HG03575 (cell line): ENCODE measurements at regions not wholly inside any gene's neighbourhood (a gene's known extent, or its start where the extent isn't known, plus 50 kb on each side); places are given as distances from the start of the nearest gene placed in this dataset.
"Not testable (repeated sequence)": the region's sequence is repeated elsewhere in the genome, so short reads cannot be mapped to it uniquely, and the experiment has no call there.

Source experiments
- ATAC-seq: cut with Tn5 transposase; IDR thresholded peaks from one replicate; pipeline ENCODE4 v1.9.1; 2021; ENCODE audit not compliant: unreplicated experiment, insufficient number of reproducible peaks, low FRiP score; ENCODE audit errors: extremely low read depth

DNA sequence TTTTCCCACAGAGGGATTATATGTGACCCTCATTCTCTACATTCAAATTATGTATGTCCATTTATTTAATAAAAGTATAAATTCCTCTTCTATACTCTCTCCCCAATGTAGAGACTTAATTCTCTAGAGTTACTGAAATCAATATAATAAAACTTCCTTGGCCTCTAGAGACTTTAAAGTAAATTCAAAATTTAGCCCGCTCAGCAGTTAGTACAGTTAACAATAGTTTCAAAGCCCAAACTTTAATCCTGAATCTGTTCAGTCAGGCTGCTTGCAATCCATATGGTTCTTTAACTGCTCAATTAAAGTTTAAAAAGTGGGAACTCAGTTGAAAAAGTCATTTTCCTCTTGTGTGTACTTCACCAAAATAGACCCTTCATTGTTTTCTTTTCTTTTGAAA is 2558.4 kb downstream of the ARAP2 start:
- ATAC-seq, result no peak

DNA sequence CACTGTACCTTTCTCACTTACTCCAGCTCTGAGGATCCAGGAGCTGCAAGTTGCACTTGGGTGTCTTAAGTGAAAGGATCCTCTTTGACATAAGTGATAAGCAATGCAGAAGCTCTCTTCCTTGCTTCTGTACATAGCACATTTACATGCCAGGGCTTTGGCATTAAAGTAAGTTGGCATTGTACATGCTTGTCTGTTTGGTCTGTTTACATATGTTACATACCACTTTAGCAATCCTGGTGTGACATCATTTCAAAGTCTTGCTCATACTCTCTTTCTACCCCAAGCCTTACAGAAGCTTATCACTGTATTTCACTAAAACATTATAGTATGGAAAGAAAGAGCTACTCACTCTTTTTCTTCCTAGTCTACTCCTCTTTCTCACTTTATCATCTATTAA is 2548.3 kb downstream of the ARAP2 start:
- ATAC-seq, result no peak

DNA sequence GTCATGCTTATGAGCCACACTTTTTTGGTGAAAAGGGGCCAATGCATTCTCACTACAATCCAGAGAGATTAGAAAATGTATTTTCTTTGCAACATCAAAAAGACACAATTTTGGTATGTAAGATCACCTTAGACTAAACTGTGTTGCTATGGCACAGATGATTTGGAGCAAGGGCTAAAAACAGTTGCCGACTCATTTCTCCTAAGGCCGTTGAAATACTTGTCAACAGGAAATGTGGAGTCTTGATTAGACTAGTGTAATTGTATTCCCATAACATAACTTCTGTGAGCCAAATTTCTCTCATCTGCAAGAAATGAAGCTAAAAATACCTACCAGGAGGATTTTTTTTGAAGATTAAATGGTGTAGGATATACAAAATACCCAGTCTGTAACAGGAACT is 2547.7 kb downstream of the ARAP2 start:
- ATAC-seq, result no peak

DNA sequence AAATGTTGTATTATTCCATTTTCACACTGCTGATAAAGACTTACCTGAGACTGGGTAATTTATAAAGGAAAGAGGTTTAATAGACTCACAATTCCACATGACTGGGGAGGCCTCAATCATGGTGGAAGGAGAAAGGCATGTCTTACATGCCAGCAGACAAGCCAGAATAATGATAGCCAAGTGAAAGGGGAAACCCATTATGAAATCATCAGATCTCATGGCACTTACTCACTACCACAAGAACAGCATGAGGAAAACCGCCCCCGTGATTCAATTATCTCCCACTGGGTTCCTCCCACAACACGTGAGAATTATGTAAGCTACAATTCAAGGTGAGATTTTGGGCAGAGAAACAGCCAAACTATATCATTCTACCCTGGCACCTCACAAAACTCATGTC is 2535.1 kb downstream of the ARAP2 start:
- ATAC-seq, result no peak

DNA sequence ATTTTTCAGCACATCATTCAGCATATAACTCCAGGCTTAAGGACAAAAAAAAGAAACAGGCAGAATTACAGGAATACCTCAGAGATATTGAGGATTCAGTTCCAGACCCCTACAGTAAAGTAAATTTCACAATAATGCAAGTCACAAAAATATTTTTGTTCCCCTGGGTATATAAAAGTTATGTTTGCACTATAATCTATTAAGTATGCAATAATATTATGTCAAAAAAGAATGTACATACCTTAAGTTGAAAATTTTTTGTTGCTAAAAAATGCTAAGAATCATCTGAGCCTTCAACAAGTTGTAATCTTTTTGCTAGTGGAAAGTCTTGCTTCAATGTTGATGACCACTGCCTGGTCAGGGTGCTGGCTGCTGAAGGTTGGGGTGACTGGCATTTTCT is 2532.5 kb downstream of the ARAP2 start:
- no peak for ATAC-seq

DNA sequence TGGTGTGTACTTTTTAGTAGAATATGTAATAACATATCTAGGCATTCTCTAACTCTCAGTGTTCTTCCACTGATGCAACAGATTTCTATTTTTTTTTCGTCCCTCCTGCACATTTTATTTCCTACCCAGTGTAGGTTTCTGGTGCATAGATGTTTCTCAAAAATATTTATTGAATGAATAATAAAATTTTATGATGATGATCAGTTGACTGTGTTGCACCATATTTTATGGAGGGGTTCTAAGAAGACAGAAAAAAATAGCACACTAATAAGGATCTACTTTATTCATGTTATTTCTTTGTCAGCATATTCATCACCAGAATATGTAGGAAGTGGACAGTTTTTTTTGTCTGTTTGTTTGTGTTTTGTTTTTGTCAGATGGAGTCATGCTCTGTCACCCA is 2529.3 kb downstream of the ARAP2 start:
- no peak for ATAC-seq

DNA sequence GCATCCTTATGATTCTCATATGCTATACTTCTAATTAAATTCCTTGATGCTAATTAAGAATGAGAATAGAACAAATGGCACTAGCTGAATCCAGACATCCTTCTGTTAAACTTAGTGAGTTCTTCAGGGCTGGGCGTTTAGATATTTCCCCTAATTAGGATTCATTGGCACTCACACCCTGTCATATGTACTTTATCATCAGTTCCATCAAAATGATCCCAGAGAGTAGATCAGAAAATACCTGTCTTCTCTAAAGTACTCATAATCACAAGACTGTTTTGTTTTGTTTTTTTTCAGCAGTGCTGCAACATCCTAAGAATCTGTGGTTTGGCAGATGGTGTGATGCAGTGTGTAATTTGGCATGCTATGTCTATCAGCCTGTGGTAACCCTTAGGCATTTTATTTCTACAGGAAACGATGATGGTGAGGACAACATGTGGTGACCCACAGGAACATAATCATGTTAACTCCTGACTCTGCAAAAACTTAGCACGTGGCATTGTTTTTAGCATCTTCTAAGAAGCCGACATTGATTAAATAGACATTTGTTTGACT is 2528.4 kb downstream of the ARAP2 start:
- ATAC-seq, result no peak

DNA sequence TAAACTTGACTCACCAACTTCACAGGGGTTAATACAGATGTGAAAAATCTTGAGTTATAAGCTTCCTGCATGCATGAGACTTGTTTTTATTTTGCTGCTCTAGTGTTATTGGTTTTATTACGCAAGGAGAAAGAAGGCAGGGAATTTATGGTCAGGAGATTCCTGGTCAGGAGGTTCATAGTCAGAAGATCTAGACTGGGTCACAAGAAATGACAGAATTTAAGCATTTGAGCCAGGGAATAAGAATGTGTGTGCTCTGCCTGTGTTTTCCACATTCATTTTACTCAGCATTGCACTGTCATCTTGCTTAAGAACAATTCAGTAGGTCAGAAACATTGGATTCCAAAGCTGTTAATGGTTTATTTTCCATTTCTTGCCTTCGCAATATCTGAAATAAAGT is 2522.1 kb downstream of the ARAP2 start:
- no peak for ATAC-seq

DNA sequence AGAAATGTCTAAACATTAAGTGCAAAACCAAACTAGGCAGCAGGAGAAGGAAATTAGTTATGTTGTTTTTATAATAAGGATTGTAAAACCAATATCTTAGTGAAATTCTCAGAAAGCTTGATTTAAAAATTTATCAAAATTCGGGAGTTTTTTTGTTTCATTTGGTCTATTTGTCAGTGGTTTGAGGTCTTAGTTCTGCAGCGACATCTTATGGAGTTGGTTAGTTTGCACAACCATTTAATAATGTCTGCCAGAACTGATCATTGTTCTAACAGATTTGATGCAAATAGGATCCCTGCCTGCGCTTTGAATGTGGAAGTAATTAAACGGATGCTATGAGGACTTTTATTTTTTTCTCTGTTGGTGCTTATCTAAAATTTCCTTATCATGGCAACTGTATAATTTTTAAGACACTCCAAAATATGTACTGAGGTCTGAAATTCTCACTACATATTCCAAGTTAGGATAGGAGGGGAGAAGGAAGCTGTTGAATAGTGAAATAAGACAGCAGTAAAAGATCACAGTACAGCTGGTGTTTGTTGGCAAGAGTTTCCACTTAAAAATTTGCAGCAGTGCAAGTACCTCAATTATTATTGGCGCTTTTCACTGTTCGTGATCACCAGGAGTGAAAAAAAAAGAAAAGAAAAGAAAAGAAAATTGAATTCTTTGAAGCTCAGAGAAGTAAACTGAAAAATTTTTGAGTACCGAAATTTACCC is 2521.4 kb downstream of the ARAP2 start:
- ATAC-seq, result no peak

DNA sequence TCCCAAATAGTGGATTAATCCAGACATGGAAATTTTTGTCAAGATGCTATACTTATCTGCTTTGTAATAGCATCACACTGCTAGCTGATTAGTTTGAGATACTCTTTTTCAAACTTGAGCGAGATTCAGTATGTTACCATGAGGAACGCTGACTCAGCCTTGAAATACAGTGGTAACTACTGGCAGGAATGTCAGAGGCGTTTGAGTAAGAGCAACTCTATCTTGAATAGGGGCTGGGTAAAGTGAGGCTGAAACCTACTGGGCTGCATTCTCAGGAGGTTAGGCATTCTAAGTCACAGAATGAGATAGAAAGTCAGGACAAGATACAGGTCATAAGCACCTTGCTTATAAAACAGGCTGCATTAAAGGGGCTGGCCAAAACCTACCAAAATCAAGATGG is 2519.6 kb downstream of the ARAP2 start:
- ATAC-seq, result no peak

DNA sequence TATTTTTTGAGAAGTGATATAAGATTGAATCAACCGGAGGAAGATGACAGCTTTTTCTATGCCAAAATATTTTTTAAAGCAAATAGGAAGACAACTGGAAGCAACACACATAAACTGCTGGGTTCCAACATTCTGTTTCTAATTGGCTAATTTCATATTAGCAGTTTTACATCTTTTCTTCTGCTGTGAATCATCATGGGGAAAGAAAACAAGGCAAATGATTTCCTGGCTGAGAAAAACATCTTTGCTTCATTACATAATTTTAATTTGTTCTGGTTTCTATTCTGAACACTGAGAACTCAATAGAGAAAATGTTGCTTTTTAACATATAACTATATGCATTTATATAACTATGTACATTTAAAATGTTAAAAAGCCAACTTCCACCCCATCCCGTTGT is 2518.5 kb downstream of the ARAP2 start:
- ATAC-seq, result no peak

DNA sequence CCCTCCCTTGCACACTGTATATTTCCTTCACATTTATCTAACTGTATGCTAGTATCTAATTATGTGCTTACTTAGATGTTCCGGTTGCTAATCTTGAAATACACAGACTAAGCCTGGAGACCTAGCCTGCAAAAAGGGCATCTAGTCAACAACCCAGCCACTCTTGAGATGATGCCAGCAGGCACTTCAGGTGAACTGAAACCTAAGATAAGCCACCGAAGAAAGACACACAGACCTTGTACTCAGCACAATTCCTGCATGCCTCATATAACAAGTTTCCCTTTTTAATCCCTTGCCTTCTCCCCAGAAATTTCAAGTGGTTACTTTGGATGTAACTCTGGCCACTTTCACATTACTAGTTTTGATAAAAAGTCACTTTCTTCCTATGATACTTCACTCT is 2506.6 kb downstream of the ARAP2 start:
- no peak for ATAC-seq

DNA sequence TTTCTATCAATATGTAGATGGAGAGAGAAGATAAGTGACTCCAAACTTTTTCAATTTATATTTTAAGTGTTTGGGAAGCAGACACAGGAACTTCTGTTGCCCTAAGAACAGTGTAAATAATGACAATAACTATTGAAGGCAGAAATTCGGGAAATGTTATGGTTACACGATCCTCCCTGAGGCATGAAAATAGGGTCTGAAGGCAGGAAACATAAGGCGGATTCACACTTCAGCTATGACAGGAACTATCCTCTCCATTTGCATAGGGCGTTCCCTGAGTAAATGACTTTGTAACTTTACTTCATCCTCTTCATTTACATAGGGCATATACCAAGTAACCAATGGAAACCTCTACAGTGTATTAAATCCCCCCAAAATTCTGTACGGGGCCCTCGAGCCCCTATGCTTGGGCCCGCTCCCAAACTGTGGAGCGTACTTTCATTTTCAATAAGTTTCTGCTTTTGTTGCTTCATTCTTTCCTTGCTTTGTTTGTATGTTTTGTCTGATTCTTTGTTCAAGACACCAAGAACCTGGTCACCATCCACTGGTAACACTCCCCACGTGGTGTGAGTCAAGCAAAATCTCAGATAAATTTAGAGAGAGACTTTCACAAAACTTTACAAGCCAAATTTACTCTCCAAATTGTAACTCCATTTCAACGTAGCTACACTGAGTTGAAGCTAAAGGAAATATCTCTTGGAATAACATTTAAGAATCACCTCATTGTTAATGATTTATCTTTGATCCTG is 2504.3 kb downstream of the ARAP2 start:
- ATAC-seq, result no peak

DNA sequence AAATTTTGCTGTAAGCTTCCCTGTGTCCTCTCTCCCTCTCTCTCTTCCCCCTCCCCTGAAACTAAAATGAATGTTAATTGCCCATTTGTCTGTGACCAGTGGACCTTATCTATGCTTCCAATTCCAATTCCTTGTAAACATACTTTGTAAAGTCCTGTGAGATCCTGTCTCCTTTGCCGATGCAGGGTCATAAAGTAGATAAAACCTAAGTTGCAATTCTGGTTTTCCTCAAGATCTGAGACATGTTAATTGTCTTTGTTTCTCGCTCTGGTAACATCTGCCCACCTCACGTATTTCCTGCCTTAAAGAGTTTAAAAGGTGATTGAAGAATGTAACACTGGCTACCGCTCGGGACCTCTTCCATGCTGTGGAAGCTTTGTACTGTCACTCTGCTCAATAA is 2503.4 kb downstream of the ARAP2 start:
- not testable (repeated sequence) for ATAC-seq

DNA sequence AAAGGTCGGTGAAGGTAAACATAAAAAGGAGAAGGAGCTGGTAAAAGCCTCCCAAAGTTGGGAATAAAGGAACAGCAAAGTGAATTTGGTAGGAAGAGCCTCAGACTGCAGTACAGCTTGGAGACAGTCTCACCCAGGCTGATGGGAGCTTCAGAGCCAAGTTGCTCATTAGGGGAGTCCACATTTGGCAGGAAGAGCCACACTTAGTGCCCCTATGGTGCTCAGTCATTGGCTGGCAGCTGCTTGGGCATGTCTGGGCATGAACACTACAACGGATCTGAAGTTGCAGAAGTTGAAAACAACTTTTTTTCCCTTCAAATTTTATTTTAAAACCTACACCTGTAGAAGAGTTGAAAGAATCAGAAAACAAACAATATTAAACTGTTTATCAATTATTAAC is 2497.3 kb downstream of the ARAP2 start:
- ATAC-seq, result no peak

DNA sequence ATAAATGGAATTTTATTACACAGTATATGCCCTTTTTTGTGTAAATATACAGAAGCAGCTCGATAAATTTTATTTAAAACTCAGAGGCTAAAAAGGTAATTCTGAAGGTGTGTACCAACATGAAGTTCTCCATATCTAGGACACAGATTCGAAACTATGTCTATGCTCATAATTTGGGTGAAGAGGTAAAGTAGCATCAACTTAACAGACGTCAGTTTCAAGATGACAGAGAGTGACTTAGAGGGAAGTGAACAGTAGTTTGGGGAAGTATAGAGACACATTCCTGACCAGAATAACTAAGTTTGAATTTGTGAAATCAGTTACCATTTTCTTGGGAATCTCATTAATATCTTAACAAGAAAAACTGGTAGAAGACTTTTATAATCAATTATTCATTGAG is 2493.3 kb downstream of the ARAP2 start:
- no peak for ATAC-seq

DNA sequence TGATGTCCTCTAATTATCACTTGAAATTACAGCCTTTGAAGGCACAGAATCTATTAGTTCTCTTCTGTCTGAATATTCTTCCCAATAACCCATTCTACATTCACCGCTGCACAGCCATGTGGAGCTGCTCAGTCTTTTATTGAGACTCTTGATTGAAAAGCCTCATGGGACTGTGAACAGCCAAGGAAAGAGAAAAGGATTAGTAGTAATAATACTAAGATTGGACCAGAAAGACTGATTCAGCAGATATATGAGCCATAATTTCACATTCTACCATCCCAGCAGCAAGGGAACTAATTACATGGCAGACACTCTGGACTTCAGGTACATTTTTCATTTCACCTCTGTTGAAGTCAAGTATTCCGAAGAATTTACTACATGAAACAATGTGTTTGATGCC is 2471.7 kb downstream of the ARAP2 start:
- no peak for ATAC-seq

DNA sequence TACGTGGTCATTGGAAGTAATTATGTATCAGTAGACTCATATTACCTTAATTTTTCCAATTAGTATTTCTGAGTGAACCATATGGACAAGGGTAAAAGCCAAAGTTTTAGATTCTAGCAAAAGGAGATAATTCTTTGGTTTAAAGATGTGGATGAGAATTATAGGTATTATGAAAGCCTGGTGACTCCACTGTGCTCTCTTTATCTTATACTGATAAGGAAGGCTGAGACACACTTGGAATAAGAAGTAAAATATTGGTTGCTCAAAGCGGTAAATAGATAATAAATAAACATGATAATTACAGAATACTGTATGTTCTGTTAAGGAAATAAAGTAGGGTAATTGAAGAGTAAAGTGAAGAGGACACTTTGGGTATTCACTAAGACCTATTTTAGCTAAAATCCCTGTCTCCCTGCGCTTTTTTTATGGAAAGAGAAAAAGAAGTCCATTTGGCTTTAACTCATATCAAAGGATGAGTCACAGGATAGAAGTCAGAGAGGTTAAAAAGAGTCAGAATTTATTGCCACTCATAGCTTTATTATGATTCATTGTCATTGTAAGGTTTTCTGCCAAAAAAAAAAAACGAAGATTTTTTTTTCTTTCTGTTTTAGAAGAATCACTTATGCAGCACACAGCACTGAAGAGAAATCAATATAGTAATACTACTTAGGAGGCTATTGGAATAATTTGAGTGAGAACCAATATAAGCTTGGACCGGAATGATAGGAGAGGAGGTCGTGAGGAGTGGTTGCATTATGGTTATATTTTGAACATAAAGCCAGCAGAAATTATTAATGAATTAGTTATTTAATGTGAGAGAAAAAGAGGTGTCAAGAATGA is 2463.1 kb downstream of the ARAP2 start:
- no peak for ATAC-seq

DNA sequence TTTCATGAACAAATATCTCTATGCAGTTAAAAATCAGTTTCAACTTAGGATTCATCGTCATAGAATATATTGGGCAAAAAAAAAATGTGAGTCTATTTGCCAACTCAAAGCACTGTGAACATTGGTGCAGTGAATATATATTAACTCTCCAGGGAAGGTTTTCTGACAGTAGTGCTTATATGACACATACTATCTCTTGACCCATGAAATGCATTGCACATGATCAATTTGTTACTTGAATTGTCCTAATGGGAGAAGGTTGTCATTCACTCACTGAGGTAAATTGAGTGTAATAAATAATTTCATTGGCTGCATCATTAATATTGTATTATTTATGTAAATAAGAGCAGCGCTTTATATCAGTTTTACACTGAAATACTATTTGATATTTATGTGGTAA is 2458.5 kb downstream of the ARAP2 start:
- no peak for ATAC-seq

DNA sequence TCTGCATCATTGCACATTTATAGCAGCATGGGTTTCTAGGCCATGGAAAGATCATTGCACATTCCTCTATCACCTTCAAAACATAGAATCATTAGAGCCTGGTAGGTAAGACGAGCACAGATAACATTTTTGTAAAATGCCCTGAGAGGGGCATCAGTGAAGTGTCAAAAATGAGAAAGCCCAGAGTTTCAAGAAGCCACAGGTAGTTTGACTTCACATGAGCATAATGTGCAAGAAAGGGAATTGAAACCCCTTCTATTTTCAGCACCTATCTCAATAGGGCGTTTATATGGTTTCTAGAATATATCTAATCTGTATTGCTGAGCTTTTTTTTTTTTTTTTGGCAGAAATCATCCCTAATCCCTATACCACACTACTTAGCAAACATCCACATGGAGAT is 2441.7 kb downstream of the ARAP2 start:
- no peak for ATAC-seq
